ENCODE measurements at regions not wholly inside any gene's neighbourhood (a gene's known extent, or its start where the extent isn't known, plus 50 kb on each side); places are given as distances from the start of the nearest gene placed in this dataset.

GRCh38 chr5:50564079-50564478 lies 102.4 kb upstream of the PARP8 start:
- H3K27me3 ChIP-seq (ENCODE audit: insufficient read depth, low read length): no peaks in the 10 kb centered on the region
- H4K20me1 ChIP-seq (ENCODE audit: control insufficient read depth, insufficient read depth, insufficient read length): no peaks in the 10 kb centered on the region
- no peak overlapping the region for H3K56ac ChIP-seq (ENCODE audit: insufficient read length, low read depth, low read length)
- TF ChIP-seq, protein P1, sequence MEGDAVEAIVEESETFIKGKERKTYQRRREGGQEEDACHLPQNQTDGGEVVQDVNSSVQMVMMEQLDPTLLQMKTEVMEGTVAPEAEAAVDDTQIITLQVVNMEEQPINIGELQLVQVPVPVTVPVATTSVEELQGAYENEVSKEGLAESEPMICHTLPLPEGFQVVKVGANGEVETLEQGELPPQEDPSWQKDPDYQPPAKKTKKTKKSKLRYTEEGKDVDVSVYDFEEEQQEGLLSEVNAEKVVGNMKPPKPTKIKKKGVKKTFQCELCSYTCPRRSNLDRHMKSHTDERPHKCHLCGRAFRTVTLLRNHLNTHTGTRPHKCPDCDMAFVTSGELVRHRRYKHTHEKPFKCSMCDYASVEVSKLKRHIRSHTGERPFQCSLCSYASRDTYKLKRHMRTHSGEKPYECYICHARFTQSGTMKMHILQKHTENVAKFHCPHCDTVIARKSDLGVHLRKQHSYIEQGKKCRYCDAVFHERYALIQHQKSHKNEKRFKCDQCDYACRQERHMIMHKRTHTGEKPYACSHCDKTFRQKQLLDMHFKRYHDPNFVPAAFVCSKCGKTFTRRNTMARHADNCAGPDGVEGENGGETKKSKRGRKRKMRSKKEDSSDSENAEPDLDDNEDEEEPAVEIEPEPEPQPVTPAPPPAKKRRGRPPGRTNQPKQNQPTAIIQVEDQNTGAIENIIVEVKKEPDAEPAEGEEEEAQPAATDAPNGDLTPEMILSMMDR (conservative IDR thresholded peaks at IDR 0.05): no peak
- H3T11ph ChIP-seq (ENCODE audit: low read length): no peak overlapping the region
- no peak overlapping the region for H3K4ac ChIP-seq (ENCODE audit: low read depth, low read length)
- no peak overlapping the region for H3K23ac ChIP-seq (ENCODE audit: insufficient read length, low read depth, low read length)
- H2BK12ac ChIP-seq (ENCODE audit: insufficient read length, low read depth, low read length): no peak overlapping the region
- H3K27me3 Mint-ChIP-seq (ENCODE audit: low read depth): no peaks in the 10 kb centered on the region
- H2BK120ac ChIP-seq (ENCODE audit: low read depth, low read length, poor library complexity, severe bottlenecking): no peak overlapping the region
- H3K18ac ChIP-seq (ENCODE audit: insufficient read length, low read depth, low read length): no peak overlapping the region
- no peak overlapping the region for H2BK5ac ChIP-seq (ENCODE audit: insufficient read length, low read length)
- H3K14ac ChIP-seq (ENCODE audit: insufficient read depth, low read length): no peak overlapping the region
- H3K23me2 ChIP-seq (ENCODE audit: insufficient read length, low read depth, low read length, poor library complexity, severe bottlenecking): no peaks in the 10 kb centered on the region
- H3K9me3 ChIP-seq (ENCODE audit: control insufficient read depth, low read depth, low read length): no peaks in the 10 kb centered on the region
- no peak overlapping the region for H4K8ac ChIP-seq (replicated peaks; ENCODE audit: insufficient read length, low read depth, low read length)
- H2BK15ac ChIP-seq (ENCODE audit: low read depth, low read length): no peak overlapping the region
- H3K79me1 ChIP-seq (ENCODE audit: insufficient read depth, low read depth, low read length, poor library complexity, severe bottlenecking): no peaks in the 10 kb centered on the region
- no peak overlapping the region for H4K91ac ChIP-seq (ENCODE audit: insufficient read length, low read depth, low read length)
- no peak overlapping the region for H4K5ac ChIP-seq (ENCODE audit: insufficient read length, low read depth, low read length)
- H3K9ac ChIP-seq (ENCODE audit: extremely low read depth, insufficient read length, low read length): no peak overlapping the region
- H3K27ac Mint-ChIP-seq: no peak overlapping the region
- H3K4me2 ChIP-seq (ENCODE audit: insufficient read depth, insufficient read length, low read length): no peak overlapping the region
- no CpG with 5 or more reads among the region's 2 CpGs for WGBS (ENCODE audit: extremely low coverage, insufficient read length, low lambda C conversion rate)
- no peak overlapping the region for H2AK5ac ChIP-seq (ENCODE audit: insufficient read length, low read length)
- no peak overlapping the region for H2AFZ ChIP-seq (ENCODE audit: low read length)
- no peaks in the 10 kb centered on the region for H3K79me2 ChIP-seq (ENCODE audit: insufficient read depth, low read length)
- no peaks in the 10 kb centered on the region for H3K4me1 ChIP-seq (ENCODE audit: insufficient read depth, low read length)
- no peaks in the 10 kb centered on the region for H3K9me3 Mint-ChIP-seq
- no peak overlapping the region for H3K4me3 Mint-ChIP-seq
- no peak for DNase-seq
- H3K36me3 Mint-ChIP-seq (ENCODE audit: insufficient read depth in 1 of 3, low read depth in 3 of 3): no peaks in the 10 kb centered on the region
- H3K27ac ChIP-seq (ENCODE audit: insufficient read length, low read depth, low read length): no peak overlapping the region
- no peaks in the 10 kb centered on the region for H3K4me1 Mint-ChIP-seq
- no peak overlapping the region for H2BK20ac ChIP-seq (ENCODE audit: low read depth, low read length, poor library complexity, severe bottlenecking)
